ENCODE measurements at regions not wholly inside any gene's neighbourhood (a gene's known extent, or its start where the extent isn't known, plus 50 kb on each side); places are given as distances from the start of the nearest gene placed in this dataset.

GRCh38 chr10:10292501-10292900, 725.2 kb upstream of the CELF2 start:
- ChIA-PET POLR2A (no interaction called here), CTCF (no interaction called here)

GRCh38 chr10:10293041-10293440, 724.6 kb upstream of the CELF2 start:
- no peak overlapping the region for H3K4me3 Mint-ChIP-seq
- intact Hi-C loops (cut with micrococcal nuclease) = no loop called here
- peaks cover 2% of the 10 kb centered on the region for H3K27me3 Mint-ChIP-seq
- H3K9me3 Mint-ChIP-seq = no peaks in the 10 kb centered on the region
- no peak for ATAC-seq
- POLR2A ChIA-PET = no interaction called here
- TF ChIP-seq, protein P1, sequence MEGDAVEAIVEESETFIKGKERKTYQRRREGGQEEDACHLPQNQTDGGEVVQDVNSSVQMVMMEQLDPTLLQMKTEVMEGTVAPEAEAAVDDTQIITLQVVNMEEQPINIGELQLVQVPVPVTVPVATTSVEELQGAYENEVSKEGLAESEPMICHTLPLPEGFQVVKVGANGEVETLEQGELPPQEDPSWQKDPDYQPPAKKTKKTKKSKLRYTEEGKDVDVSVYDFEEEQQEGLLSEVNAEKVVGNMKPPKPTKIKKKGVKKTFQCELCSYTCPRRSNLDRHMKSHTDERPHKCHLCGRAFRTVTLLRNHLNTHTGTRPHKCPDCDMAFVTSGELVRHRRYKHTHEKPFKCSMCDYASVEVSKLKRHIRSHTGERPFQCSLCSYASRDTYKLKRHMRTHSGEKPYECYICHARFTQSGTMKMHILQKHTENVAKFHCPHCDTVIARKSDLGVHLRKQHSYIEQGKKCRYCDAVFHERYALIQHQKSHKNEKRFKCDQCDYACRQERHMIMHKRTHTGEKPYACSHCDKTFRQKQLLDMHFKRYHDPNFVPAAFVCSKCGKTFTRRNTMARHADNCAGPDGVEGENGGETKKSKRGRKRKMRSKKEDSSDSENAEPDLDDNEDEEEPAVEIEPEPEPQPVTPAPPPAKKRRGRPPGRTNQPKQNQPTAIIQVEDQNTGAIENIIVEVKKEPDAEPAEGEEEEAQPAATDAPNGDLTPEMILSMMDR (IDR thresholded peaks at IDR 0.05) = no peak
- no peak for DNase-seq
- H3K4me1 Mint-ChIP-seq (ENCODE audit: low read depth) = no peaks in the 10 kb centered on the region
- no peaks in the 10 kb centered on the region for H3K36me3 Mint-ChIP-seq (ENCODE audit: low read depth)
- CTCF ChIA-PET = no interaction called here
- H3K27ac Mint-ChIP-seq = no peak overlapping the region

More at GRCh38 chr10:10292501-10292900, 725.2 kb upstream of the CELF2 start:
- H3K4me3 Mint-ChIP-seq = no peak overlapping the region
- H3K27me3 Mint-ChIP-seq = peaks cover 2% of the 10 kb centered on the region
- H3K9me3 Mint-ChIP-seq = no peaks in the 10 kb centered on the region
- TF ChIP-seq, protein P1 (IDR thresholded peaks at IDR 0.05) = no peak
- intact Hi-C loops (cut with micrococcal nuclease) = no loop called here
- no peak overlapping the region for H3K27ac Mint-ChIP-seq
- no peak for ATAC-seq
- H3K4me1 Mint-ChIP-seq (ENCODE audit: low read depth) = no peaks in the 10 kb centered on the region
- H3K36me3 Mint-ChIP-seq (ENCODE audit: low read depth) = no peaks in the 10 kb centered on the region
- no peak for DNase-seq

- no peak overlapping the region for H3K27ac Mint-ChIP-seq
- peaks cover 2% of the 10 kb centered on the region for H3K27me3 Mint-ChIP-seq
- ChIA-PET CTCF (no interaction called here), POLR2A (no interaction called here)
- no peaks in the 10 kb centered on the region for H3K9me3 Mint-ChIP-seq
- no peak overlapping the region for H3K4me3 Mint-ChIP-seq
- ATAC-seq (no peak), DNase-seq (no peak)
- TF ChIP-seq, protein P1 (IDR thresholded peaks at IDR 0.05) = no peak
- intact Hi-C loops (cut with micrococcal nuclease) = no loop called here
- H3K4me1 Mint-ChIP-seq (ENCODE audit: low read depth) = no peaks in the 10 kb centered on the region
- H3K36me3 Mint-ChIP-seq (ENCODE audit: low read depth) = no peaks in the 10 kb centered on the region
These were observed 724.2 kb upstream of the CELF2 start for GRCh38 chr10:10293481-10293951.

DNA sequence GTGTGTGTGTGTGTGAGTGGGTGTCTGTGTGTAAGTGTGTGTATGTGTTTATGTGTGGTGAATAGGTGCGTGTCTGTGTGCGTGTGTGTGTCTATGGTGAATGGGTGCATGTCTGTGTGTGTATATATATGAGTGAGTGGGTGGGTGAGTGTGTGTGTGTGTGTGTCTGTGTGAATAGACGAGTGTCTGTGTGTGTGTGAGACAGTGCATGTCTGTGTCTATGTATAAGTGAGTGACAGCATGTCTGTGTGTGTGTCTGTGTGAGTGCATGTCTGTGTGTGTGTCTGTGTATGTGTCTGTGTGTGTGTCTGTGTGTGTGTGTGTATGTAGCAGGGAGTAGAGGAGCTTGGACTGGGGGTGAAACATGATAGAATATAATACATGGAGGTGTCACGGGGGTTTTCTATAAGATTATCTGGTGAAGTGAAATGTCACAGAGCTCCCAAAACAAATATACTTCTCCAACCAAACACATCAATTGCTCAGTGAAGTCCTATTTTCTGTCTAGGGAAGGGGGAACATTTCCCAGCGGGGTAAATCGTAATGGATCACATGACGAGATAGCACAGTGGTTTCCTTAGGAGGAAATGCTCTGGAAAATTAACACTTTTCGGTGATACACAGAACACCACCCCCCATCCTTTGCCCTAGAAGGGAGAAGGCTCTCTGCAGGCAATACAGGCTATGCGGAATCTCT, 723.3 kb upstream of the CELF2 start:
- intact Hi-C loops (cut with micrococcal nuclease) = no loop called here
- ATAC-seq (no peak), DNase-seq (no peak)
- TF ChIP-seq, protein P1 (IDR thresholded peaks at IDR 0.05) = no peak
- Mint-ChIP-seq H3K27me3 (no peaks in the 10 kb centered on the region), H3K36me3 (ENCODE audit: low read depth) (no peaks in the 10 kb centered on the region), H3K4me1 (ENCODE audit: low read depth) (no peaks in the 10 kb centered on the region), H3K4me3 (no peak overlapping the region), H3K9me3 (no peaks in the 10 kb centered on the region), H3K27ac (no peak overlapping the region)
- POLR2A ChIA-PET = no interaction called here
- CTCF ChIA-PET = no interaction called here

DNA sequence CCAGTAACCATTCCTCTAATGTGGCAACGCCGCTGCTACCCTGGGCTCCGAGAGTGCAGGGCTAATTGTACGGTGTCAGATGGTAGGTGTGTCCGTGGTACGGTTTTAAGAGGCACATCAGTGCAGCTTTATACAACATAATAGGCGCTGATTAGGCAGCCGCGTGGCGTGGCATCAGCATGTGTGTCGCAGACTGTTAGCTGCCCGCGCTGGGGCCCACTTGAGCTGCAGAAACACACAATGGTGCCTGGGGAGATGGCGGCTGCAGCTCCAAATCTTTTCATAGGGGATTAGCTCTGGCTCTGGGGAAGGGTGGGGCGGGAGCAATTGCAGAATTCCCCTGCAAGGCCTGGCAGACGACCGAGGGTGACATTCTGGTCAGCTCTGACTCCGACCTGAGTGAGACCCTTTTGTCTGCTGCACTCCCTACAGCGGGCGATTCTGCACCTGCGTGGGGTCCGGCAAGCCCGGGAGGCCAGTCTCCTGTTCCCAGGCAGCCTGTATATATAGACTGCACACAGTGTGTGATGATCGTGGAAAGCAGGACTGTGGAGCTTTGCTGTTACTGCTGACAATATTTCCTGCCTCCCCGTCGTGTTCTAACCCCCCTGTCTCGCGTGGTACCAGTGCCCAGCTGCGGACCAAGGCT, 722.7 kb upstream of the CELF2 start:
- intact Hi-C loops (cut with micrococcal nuclease) = no loop called here

More for the DNA sequence above, 722.7 kb upstream of the CELF2 start:
- H3K27me3 Mint-ChIP-seq = no peaks in the 10 kb centered on the region
- H3K36me3 Mint-ChIP-seq (ENCODE audit: low read depth) = no peaks in the 10 kb centered on the region
- H3K4me3 Mint-ChIP-seq = no peak overlapping the region
- no peak overlapping the region for H3K27ac Mint-ChIP-seq
- ChIA-PET POLR2A (no interaction called here), CTCF (no interaction called here)
- H3K4me1 Mint-ChIP-seq (ENCODE audit: low read depth) = no peaks in the 10 kb centered on the region
- TF ChIP-seq, protein P1 (IDR thresholded peaks at IDR 0.05) = no peak
- no peak for ATAC-seq
- no peak for DNase-seq
- no peaks in the 10 kb centered on the region for H3K9me3 Mint-ChIP-seq

Measured in activated CD8-positive, alpha-beta T cell treated with anti-CD3 and anti-CD28 coated beads for 36 hours (primary cell).